ENCODE measurements at regions not wholly inside any gene's neighbourhood (a gene's known extent, or its start where the extent isn't known, plus 50 kb on each side); places are given as distances from the start of the nearest gene placed in this dataset.

GRCh38 chr13:73657821-73658540 lies 476.2 kb downstream of the KLF12 start:
- TF ChIP-seq CTCF (conservative IDR thresholded peaks at IDR 0.05; ENCODE audit: low read length) (no peak), EZH2phosphoT487 (IDR thresholded peaks at IDR 0.05; ENCODE audit: borderline replicate concordance, low read depth, low read length) (no peak)
- no TSS peak for BruUV-seq (replicated peaks)
- Histone ChIP-seq H3K4me3 (ENCODE audit: low read depth, low read length, poor library complexity, severe bottlenecking) (no peak overlapping the region), H3K4me1 (ENCODE audit: insufficient read depth, low read length, poor library complexity, severe bottlenecking) (no peaks in the 10 kb centered on the region), H4K20me1 (ENCODE audit: insufficient read depth, low read length) (no peaks in the 10 kb centered on the region), H3K9me3 (ENCODE audit: low read length) (no peaks in the 10 kb centered on the region), H3K79me2 (ENCODE audit: insufficient read depth, low read depth, low read length) (no peaks in the 10 kb centered on the region), H3K36me3 (ENCODE audit: insufficient read depth, low read length) (no peaks in the 10 kb centered on the region), H3K4me2 (ENCODE audit: low read length) (no peak overlapping the region), H2AFZ (ENCODE audit: low read length) (no peak overlapping the region), H3K9me2 (ENCODE audit: insufficient read depth, low read length) (no peaks in the 10 kb centered on the region), H3K27ac (ENCODE audit: low read depth, low read length, poor library complexity, severe bottlenecking) (no peak overlapping the region)
- intact Hi-C loops (cut with micrococcal nuclease; ENCODE audit: unreplicated experiment): no loop called here
- ChIA-PET POLR2A (no interaction called here), CTCF (ENCODE audit: unreplicated experiment) (no interaction called here)
- no peak for DNase-seq (ENCODE audit: low spot score)

GRCh38 chr13:73656863-73657262 lies 477.3 kb downstream of the KLF12 start:
- H3K9me2 ChIP-seq (ENCODE audit: insufficient read depth, low read length): no peaks in the 10 kb centered on the region
- no peaks in the 10 kb centered on the region for H4K20me1 ChIP-seq (ENCODE audit: insufficient read depth, low read length)
- DNase-seq (ENCODE audit: low spot score): no peak
- H3K4me1 ChIP-seq (ENCODE audit: insufficient read depth, low read length, poor library complexity, severe bottlenecking): no peaks in the 10 kb centered on the region
- intact Hi-C loops (cut with micrococcal nuclease; ENCODE audit: unreplicated experiment): no loop called here
- H3K79me2 ChIP-seq (ENCODE audit: insufficient read depth, low read depth, low read length): no peaks in the 10 kb centered on the region
- BruUV-seq (replicated peaks): no TSS peak
- no peak overlapping the region for H2AFZ ChIP-seq (ENCODE audit: low read length)
- TF ChIP-seq EZH2phosphoT487 (IDR thresholded peaks at IDR 0.05; ENCODE audit: borderline replicate concordance, low read depth, low read length) (no peak), CTCF (conservative IDR thresholded peaks at IDR 0.05; ENCODE audit: low read length) (no peak)
- no peak overlapping the region for H3K27ac ChIP-seq (ENCODE audit: low read depth, low read length, poor library complexity, severe bottlenecking)
- ChIA-PET CTCF (ENCODE audit: unreplicated experiment) (no interaction called here), POLR2A (interaction anchor here (0.6 to 0.7 kb wide), 2 partner anchors 26 to 786 kb away, joined by 3 to 4 read pairs; no protein-coding TSS in a partner anchor)
- no peak overlapping the region for H3K4me3 ChIP-seq (ENCODE audit: low read depth, low read length, poor library complexity, severe bottlenecking)
- H3K36me3 ChIP-seq (ENCODE audit: insufficient read depth, low read length): no peaks in the 10 kb centered on the region
- no peaks in the 10 kb centered on the region for H3K9me3 ChIP-seq (ENCODE audit: low read length)
- H3K4me2 ChIP-seq (ENCODE audit: low read length): no peak overlapping the region

- no TSS peak for BruUV-seq (replicated peaks)
- Histone ChIP-seq H3K27ac (ENCODE audit: low read depth, low read length, poor library complexity, severe bottlenecking) (no peak overlapping the region), H3K9me2 (ENCODE audit: insufficient read depth, low read length) (no peaks in the 10 kb centered on the region), H3K9me3 (ENCODE audit: low read length) (no peaks in the 10 kb centered on the region), H3K79me2 (ENCODE audit: insufficient read depth, low read depth, low read length) (no peaks in the 10 kb centered on the region), H3K4me2 (ENCODE audit: low read length) (no peak overlapping the region), H3K36me3 (ENCODE audit: insufficient read depth, low read length) (no peaks in the 10 kb centered on the region), H4K20me1 (ENCODE audit: insufficient read depth, low read length) (no peaks in the 10 kb centered on the region), H2AFZ (ENCODE audit: low read length) (no peak overlapping the region), H3K4me3 (ENCODE audit: low read depth, low read length, poor library complexity, severe bottlenecking) (no peak overlapping the region), H3K4me1 (ENCODE audit: insufficient read depth, low read length, poor library complexity, severe bottlenecking) (no peaks in the 10 kb centered on the region)
- intact Hi-C loops (cut with micrococcal nuclease; ENCODE audit: unreplicated experiment): no loop called here
- ChIA-PET CTCF (ENCODE audit: unreplicated experiment) (no interaction called here), POLR2A (interaction anchor here (0.6 kb wide), 3 partner anchors 14 to 1120 kb away, joined by 3 to 4 read pairs (median 3); no protein-coding TSS in a partner anchor)
- TF ChIP-seq CTCF (conservative IDR thresholded peaks at IDR 0.05; ENCODE audit: low read length): no peak
- no peak for TF ChIP-seq EZH2phosphoT487 (IDR thresholded peaks at IDR 0.05; ENCODE audit: borderline replicate concordance, low read depth, low read length)
- no peak for DNase-seq (ENCODE audit: low spot score)
Measured at GRCh38 chr13:73653688-73654087, 480.5 kb downstream of the KLF12 start.
